ENCODE measurements at regions not wholly inside any gene's neighbourhood (a gene's known extent, or its start where the extent isn't known, plus 50 kb on each side); places are given as distances from the start of the nearest gene placed in this dataset.
"Not testable (repeated sequence)": the region's sequence is repeated elsewhere in the genome, so short reads cannot be mapped to it uniquely, and the experiment has no call there.

DNA sequence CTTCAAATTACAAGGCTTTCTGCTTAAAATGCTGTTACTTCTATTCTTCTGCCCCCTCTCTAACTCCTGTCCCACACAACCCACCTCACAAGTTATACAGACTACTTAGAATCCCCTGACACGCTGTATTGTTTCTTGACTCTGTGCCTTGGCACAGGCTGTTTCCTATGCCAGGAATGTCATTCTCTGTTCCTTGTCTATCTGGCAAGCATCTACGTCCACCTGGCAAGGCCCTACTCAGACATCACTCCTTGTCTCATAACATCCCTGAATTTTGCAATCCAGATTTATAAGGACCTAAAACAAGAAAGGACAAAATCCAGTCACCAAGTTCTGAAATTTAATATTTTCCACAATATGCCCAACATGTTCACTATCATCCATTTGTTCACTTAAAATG lies 182.0 kb upstream of the CHRM3 start:
- no peak for DNase-seq

DNA sequence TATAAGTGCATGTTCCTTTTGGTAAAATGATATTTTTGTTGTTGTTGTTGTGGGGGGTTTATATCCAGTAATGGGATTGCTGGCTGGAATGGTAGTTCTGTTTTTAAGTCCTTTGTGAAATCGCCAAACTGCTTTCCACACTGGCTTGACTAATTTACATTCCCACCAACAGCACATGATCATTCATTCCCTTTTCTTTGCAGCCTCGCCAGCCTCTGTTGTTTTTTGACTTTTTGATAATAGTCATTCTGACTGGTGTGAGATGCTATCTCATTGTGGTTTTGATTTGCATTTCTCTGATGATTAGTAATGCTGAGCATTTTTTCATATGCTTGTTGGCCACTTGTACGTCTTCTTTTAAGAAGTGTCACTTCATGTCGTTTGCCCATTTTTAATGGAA lies 188.5 kb upstream of the CHRM3 start:
- DNase-seq = no peak

DNA sequence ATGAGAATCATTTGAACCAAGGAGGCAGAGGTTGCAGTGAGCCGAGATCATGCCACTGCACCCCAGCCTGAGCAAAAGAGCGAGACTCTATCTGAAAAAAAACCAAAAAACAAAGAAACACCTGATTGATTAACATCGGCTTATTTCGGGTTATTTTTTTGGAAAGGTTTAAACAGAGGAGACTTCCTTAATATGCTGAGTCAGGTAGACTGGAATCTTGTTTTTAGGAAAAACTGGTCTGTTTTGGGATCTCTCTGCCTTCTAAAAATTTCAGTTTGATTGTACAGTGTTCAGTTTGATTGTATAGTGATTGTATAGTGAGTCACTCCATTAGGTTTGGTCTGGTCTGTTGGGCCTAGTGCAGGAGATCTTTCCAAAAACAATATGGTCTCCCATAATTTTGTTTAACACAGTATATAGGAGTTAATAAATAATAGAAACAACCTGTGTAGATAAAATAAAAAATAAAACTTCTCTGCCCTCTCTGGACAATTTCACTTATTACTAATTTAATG lies 196.3 kb upstream of the CHRM3 start:
- DNase-seq = no peak

- DNase-seq = no peak
These were observed 199.9 kb upstream of the CHRM3 start for GRCh38 chr1:239186487-239186886.

GRCh38 chr1:239185245-239185619 lies 201.1 kb upstream of the CHRM3 start:
- no peak for DNase-seq

DNA sequence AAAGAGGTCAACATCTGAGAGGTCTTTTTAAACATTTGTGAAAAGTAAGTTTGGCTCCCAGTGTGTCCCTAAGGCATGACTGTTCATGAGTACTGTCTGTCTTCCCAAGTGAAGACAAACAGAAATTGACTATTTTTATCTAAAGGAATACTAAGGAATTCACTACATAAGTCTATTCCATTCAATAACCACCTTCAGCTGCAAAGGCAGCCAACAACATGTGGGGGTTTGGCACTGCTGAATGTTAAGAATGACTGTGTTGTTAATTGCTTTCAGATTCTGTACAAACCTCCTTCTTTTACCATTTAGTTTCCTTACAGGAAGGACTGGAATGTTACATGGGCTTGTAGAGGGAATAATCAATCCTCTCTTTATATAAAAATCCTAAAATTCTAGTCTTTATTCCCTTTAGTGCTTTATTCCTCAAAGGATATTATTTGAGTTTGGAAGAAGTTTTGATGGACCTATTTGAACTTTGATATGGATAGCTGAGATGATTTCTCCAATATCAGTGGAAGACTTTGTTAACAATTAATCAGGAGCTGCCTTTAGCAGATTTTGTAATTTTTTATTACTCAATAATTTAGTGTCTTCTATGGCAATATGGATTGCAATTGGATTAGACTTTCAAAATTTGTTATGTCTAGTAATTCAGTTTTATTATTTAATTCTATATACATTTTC lies 201.7 kb upstream of the CHRM3 start:
- DNase-seq = no peak

DNA sequence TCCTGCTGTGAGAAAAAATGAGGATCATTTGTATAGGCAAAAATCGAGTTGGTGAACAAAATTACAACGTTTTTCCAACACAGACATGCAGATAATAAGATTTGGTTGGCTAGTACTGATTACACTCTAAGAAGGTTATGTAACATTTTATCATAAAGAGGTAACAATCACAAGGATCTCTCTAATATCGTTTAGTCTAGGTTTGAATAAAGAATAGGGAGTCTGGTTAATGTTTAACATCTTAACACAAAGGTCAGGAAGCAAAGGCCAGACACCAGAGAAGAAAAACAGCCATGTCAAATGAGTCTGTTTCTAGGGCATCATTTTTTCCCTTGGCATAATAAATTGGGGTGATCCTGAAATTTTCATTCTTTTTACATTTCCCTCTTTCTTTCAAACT lies 207.4 kb upstream of the CHRM3 start:
- DNase-seq = no peak

- no peak for DNase-seq
These were observed 211.5 kb upstream of the CHRM3 start for GRCh38 chr1:239174880-239175279.

DNA sequence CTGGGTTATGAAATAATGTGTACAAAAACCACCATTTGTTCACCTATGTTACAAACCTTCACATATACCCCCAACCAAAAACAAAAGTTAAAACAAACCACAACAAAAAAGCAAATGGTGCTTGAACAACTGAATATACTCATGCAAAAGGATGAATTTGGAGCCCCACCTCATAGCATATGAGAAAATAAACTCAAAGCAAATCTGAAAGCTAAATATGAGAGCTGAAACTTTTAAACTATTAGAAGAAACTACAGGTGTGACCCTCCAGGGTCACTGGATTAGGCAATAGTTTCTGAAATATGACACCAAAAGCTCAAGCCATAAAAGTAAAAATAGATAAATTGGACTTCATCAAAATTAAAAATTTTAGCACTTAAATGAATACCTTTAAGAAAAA lies 215.5 kb upstream of the CHRM3 start:
- DNase-seq = no peak

- DNase-seq = no peak
These were observed 217.1 kb upstream of the CHRM3 start for GRCh38 chr1:239169276-239169675.

DNA sequence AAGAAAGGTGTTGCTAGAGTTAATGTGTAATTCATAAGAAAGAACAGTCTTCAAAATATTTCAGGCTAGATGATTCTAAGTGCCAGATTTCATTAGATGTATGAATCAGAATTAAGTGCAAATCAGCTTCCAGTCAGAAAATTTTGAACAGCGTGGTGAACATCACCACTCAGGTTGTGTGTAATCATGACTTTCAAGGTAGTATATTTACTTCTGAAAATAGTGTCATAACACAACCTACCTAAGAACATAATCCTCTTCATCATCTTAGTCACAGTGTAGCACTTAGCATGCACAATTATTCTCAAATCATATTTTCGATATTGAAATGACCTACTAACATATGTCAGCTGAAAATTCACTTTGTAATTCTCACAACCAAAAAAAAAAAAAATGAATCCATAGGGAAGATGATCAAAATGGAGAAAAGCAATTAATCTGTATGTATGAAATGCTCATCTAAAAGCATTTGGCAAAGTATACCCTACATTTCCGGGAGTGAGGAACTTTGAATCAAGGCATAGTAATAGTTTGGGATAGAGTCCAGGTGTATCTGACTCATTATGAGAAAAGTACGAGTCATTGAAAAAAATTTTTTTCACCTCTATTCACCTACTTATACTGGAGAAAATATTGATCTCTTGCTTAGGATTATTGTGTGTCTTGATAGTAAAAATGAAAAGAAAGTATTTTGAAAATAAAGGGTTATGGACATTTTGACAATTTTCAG lies 221.8 kb upstream of the CHRM3 start:
- no peak for DNase-seq

- DNase-seq = no peak
These were observed 230.8 kb upstream of the CHRM3 start for GRCh38 chr1:239155466-239156091.

- no peak for DNase-seq
These were observed 234.4 kb upstream of the CHRM3 start for GRCh38 chr1:239151937-239152336.

DNA sequence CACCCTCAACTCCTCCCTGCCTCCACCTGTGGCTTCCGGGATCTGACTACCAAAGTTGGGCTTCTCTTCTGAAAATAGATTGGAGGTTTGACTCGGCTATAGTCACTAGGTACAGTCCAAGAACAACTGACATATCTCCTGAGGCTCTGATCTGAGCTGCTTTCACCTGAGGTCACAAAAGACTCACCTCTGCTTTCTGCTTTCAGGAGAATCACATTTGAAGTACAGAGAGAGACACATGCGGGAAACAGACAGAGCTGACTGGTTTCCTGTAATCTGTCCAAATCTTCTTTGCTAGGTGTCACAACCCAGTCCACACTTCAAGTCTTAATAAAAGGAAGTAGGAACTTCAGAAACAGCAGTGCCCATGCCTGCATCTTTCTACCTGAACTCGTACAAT lies 245.4 kb upstream of the CHRM3 start:
- no peak for DNase-seq

DNA sequence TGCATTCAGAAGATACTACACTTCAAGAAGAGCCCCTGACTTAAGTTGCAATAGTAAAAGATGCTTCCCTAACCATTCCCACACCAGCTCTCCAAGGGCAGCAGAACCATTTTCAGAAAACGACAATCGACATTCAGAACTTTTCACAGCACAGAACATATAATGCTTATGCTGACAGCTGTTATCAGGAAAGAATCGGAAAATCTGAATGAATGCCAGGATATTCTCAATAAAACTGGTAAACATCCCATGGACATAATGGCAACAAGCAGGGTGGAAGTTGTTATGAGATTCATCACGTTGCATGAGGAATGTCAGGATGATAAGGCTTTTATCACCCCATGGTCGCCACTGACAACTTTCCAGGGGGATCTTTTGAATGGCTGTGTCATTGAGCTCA lies 246.6 kb upstream of the CHRM3 start:
- no peak for DNase-seq

DNA sequence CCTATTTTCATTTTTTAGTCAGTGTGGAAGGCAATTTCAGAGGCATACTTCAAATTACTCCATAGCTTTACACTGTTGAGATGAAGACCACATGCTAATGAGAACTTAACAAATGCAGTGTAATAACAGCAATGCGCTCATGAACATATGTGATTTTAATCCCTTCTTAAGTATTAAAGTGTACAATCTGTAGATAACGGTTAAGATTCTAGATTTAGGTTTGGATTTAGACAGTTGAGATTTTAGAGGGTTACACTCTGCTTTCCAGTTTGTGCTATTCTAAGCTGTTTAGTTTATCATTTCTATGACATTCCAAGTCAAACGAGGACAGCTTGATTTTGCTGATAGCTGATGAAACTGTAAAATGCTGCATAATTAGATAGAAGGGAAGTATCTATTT lies 257.8 kb upstream of the CHRM3 start:
- no peak for DNase-seq

DNA sequence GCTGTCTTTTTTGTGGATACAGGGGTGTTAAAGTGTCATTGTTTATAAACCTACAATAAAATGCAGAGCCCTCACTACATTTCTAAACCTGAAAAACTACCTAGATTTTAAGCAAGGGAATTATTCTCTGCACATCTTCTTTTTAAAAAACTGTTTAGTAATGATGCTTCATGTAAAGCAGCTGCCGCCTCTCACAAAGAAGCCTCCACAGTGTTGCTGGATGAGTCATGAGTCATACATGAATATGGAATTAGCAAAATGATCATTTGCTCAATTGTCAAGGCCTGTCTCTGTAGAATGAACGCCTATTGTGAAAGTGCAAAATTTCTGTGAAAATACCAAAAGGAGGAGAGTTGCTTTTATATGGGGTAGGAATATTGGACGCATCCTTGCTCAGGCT lies 259.5 kb upstream of the CHRM3 start:
- no peak for DNase-seq

DNA sequence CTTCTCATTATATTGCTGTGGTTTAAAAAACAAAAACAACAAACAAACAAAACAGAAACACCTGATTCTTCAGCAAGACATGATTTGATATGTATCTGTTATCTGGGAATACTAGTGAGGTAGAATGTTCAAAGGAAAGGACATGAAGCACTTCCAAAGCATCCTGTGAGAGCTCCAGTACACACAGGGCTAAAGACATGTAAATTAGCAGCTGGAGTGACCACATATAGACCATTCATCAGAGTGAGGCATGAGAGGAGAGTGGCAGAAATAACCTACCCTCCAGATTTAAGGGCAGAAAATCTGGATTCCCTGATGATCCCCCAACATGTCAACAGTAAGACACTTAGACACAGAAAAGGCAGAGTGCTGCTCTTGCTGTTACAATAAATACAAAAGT lies 260.5 kb upstream of the CHRM3 start:
- no peak for DNase-seq

- DNase-seq = no peak
These were observed 261.3 kb upstream of the CHRM3 start for GRCh38 chr1:239125027-239125426.

- no peak for DNase-seq
These were observed 263.1 kb upstream of the CHRM3 start for GRCh38 chr1:239123260-239123659.

- DNase-seq = no peak
These were observed 274.1 kb upstream of the CHRM3 start for GRCh38 chr1:239112101-239112935.

GRCh38 chr1:239107676-239108075 lies 278.7 kb upstream of the CHRM3 start:
- no peak for DNase-seq

DNA sequence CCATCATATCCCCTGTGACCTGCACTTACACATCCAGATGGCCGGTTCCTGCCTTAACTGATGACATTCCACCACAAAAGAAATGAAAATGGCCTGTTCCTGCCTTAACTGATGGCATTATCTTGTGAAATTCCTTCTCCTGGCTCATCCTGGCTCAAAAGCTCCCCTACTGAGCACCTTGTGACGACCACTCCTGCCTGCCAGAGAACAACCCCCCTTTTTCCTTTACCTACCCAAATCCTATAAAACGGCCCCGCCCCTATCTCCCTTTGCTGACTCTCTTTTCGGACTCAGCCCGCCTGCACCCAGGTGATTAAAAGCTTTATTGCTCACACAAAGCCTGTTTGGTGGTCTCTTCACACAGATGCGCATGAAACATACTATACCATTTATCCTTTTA lies 279.7 kb upstream of the CHRM3 start:
- not testable (repeated sequence) for DNase-seq
